ENCODE measurements at regions not wholly inside any gene's neighbourhood (a gene's known extent, or its start where the extent isn't known, plus 50 kb on each side); places are given as distances from the start of the nearest gene placed in this dataset.
"Not testable (repeated sequence)": the region's sequence is repeated elsewhere in the genome, so short reads cannot be mapped to it uniquely, and the experiment has no call there.

DNA sequence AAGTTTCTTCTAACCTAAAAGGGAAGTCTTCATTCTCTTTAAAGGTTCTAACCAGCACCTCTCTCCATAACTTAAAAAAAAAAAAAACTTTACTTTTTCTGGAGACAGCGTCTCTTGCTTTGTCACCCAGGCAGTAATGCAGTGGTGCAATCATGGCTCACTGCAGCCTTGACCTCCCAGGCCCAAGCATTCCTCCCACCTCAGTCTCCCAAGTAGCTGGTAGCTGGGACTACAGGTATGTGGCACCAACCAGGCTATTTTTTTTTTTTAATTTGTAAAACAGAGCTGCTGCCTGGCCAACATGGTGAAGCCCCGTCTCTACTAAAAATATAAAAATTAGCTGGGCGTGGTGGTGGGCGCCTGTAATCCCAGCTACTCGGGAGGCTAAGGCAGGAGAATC lies 787.4 kb upstream of the ACO1 start:
- not testable (repeated sequence) for DNase-seq

- DNase-seq, result no peak
Observed at GRCh38 chr9:31597977-31598376, 786.5 kb upstream of the ACO1 start.

GRCh38 chr9:31601666-31602065 lies 782.8 kb upstream of the ACO1 start:
- DNase-seq, result no peak

DNA sequence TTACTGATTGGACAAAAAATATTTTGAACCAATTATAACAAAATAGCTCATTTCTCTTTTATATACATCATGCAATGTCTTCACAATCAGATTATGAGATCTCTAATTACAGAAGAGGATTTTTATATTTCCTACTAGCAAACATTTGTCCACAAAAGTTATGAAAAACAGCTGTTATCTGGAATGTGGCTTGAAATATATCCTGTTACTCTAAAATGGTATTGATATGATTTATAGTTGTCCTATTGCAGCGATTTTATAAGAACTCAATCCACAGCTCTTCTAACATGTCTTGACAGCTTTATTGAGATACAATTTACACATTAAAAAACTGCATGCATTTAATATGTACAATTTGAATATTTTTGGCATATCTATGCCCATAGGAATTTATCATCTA lies 779.9 kb upstream of the ACO1 start:
- DNase-seq, result no peak

DNA sequence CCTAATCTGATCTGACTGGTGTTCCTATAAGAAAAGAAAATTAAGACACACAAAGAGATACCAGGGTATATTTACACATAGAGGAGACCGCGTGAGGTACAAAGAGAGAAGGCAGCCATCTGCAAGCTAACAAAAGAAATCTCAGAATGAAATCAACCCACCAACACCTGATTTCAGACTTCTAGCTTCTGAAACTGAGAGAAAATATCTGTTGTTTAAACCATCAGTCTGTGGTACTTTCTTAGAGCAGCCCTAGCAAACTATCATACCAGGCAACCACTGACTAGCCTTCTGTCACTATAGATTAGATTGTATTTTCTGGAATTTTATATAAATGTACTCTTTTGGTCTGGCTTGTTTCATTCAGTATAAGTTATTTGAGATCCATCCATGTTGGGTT lies 779.3 kb upstream of the ACO1 start:
- DNase-seq, result no peak

DNA sequence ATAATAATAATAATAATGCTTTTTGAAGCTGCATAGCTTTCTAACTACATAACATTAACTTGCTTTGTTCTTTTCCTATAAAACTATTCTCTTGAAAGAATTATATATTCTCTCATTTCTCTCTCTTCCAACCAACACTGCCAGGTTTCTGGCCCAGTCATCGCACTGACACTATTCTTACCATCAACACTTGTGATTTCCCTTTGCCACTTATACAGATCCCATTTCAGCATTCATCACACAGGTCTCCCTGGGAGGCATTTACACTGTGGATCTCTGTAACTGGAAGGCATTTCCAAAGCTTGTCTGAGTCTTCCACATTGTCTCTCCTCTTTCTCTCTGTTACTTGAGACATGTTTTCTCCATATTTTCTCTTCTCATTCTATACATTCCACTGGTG lies 777.8 kb upstream of the ACO1 start:
- no peak for DNase-seq

DNA sequence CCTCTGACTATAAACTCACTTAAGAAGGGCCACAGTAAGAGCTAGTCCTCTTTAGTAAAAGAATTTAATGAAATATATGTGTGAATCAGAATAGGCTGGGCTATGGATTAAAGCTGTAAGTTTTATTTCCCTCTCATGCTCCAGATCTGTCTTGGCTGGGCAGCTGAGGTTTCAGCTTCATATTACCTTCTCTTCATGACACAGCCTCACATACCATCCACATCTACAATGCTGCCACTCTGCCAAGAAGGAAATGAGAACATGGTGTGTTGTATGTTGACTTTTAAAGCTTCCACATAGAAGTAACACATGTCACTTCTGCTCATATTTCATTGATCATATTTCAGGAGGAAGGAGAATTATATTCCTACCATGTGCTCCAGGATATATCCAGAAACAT lies 776.0 kb upstream of the ACO1 start:
- DNase-seq, result no peak

- DNase-seq, result no peak
Observed at GRCh38 chr9:31608881-31609280, 775.6 kb upstream of the ACO1 start.

DNA sequence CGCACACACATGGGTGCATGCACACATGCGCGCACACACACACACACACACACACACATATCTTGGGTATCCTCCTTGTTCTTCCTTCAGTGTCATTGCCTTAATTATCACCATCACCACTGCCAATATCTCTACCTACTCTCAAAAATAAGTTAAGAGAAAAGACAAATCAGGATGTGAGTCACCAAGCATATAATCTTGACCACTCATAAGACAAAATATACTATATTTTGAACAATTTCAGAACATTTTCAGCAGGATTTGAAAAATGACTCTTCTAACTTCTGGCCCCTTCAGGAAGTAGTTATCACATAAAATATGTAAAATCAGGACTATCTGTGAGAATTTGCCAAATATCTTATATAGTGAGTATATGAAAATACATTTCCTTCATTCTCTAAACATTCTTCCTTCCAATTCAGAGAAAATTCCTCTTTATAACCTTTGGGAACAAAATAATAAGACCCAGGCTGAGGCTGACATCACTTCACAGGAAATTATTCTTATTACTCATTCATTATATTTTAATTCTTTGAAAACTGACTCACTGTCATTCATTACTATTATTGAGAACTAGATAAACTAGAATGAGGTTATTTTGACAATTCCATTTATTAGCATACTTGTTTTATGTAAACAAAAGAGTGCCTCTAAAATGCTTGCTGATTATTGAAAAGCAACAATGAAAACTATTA lies 772.0 kb upstream of the ACO1 start:
- no peak for DNase-seq

- no peak for DNase-seq
Observed at GRCh38 chr9:31615966-31616365, 768.5 kb upstream of the ACO1 start.

DNA sequence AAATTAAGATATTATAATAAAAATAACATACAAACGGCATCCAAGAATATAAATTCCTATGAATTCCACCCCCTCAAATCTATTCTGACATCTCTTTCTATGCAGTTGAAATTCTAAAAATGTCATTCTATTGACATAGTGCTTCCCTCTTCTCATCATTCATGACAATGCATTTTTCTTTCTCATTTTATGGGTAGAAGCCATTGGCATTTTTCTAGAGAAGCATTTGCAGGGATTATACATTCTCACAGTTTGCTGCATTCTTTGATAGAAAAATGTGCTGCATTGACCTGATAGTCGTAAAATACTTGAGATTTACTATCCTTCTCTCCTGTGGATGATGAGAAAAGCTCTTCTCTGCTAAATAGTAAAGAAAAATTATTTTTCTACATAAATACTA lies 760.9 kb upstream of the ACO1 start:
- no peak for DNase-seq

GRCh38 chr9:31629292-31629691 lies 755.2 kb upstream of the ACO1 start:
- no peak for DNase-seq

GRCh38 chr9:31637265-31637664 lies 747.2 kb upstream of the ACO1 start:
- DNase-seq, result no peak

- DNase-seq, result no peak
Observed at GRCh38 chr9:31637861-31638260, 746.6 kb upstream of the ACO1 start.

- no peak for DNase-seq
Observed at GRCh38 chr9:31639451-31639850, 745.0 kb upstream of the ACO1 start.

DNA sequence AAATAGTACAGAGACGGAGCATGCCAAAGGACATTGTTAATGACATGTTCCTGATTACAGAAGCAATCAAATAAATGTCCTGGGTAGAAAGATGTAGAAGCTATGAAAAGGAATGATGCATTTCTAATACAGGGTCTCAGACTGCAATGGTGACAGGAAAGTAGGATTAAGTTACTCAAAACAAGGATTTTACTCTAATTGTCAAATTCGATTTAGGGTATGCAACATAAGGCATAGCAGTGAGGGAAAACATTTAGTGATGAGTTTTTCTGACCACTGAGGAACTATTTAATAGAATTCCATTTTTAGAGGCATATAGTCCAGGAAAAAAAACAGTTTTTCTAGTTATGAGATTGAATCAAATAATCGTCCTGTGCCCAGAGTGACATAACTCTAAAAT lies 715.1 kb upstream of the ACO1 start:
- DNase-seq, result no peak

- no peak for DNase-seq
Observed at GRCh38 chr9:31671011-31671410, 713.4 kb upstream of the ACO1 start.

DNA sequence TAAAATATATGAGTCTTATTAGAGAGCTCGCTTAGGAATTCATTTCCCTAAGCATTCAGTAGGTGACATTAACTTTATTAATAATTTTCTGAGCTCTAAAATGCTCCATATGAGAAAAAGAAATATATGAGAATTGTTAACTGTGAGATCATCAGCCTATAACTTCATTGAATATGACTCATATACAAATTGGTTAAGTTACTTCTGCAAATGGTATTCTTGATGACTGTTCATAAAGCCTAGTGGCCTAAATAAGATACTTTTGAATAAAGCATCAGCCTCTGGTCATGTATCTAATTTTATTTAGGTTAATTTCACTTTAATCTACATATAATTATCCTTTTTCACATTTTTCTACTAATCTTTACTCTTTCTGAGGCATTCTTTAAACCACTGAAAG lies 710.2 kb upstream of the ACO1 start:
- DNase-seq, result no peak

GRCh38 chr9:31677415-31677814 lies 707.0 kb upstream of the ACO1 start:
- DNase-seq, result no peak

- no peak for DNase-seq
Observed at GRCh38 chr9:31677877-31678276, 706.6 kb upstream of the ACO1 start.

DNA sequence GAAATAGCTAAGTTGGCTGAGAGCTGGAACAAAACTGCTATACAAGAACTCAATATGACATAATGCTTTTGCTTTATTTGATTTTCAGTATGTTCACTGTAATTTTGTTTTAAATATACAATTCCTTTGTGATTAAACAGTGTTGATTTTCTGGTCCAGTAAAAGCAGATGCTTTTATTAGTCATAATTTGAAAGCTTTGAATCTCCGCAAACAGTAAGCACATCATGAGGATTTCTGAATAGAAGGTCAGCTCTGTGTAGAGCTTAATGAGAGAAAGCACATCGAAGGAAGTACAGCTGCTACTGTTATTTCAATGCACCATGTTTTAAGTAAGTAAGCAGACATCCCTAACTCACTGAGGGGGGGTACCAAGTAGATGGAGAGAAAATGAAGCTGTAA lies 701.3 kb upstream of the ACO1 start:
- no peak for DNase-seq

DNA sequence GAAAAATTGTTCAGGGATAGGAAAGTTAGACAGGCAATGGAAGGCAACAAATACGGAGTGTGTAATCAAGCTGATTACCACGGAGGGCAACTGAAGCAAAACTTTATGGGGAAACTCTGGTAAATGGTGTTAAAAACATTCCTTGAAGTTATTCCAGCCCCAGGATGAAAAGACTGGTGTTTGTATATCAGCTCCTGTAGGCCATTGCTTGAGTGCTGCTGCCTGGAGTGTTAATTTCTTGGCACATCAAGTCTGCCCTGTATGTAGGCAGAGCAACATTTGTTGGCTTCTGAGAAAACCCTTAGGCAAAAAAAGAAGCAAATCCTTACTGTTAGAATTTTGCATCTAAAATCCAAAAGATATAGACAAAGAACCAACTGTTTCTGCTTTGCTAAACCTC lies 686.5 kb upstream of the ACO1 start:
- DNase-seq, result no peak

DNA sequence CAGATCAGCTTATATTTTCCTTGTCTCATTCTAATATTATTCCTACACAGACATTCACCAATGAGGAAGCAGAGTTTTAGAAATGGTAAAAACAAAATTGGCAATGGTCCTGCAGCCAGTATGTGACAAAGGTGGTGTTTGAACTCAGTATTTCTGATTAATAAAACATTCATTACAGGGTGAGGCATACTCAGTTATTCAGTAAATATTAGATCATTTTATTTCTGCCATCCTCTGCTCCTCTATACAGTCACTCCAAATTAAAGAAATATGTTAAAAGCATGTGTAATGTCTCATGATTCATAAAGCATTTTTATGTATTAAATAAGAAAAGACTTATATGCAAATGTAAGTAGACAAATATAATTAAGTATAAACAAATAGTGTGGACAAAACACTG lies 684.6 kb upstream of the ACO1 start:
- no peak for DNase-seq

DNA sequence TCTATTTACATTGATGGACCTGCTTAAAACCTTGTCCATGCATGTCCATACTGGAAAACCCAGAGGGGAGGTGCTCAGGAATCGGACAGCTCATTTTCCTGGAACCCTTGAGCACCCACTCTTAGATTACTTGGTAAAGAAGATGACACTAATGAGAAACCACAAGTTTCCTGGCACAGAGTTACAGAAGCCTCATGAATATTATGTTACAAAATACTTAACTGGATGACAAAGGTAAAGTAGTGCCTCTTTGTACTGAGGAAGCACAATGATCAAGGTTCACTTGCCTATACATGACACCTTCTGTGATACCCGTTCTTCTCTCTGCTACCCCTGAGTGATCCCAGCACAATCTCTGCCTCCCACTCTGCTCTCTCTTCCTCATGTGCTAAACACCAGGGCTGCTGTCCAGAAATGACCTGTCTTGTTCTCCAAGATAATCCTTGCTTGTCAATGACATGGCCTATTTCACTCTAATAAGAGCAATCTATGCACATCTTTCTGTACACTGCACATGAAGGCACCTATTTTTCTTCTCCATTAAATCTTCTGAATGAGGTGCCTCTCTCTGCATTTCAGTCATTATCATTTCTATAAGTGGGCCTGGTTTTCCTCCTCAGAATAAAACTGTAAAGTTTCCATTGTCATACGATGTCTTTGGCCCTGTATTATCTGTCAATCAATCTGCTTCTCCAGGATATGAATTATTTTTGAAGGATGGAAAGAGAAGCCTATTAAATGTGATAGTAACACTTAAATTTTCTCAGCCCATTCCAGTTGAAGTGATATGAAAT lies 684.0 kb upstream of the ACO1 start:
- no peak for DNase-seq

DNA sequence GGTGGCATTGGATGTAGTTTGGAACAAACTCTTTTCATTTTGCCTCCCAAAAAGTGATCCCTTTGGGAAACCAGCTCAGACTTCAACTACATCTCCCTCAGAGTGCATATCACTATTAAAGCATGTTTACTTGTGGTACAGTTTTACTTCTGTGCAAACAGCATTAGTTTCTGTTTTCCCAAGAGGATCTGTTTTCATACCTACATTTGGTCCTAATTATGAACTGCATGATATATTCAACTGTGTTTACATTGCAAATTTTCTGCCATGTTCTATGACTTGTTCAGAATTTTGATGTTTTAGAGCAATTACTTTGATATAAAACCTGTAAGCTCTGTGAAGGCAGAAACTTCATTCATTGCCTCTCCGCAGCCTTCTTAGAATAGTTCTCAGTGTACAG lies 681.5 kb upstream of the ACO1 start:
- DNase-seq, result no peak
